ENCODE measurements at regions not wholly inside any gene's neighbourhood (a gene's known extent, or its start where the extent isn't known, plus 50 kb on each side); places are given as distances from the start of the nearest gene placed in this dataset.

GRCh38 chr4:120447774-120448173 lies 381.1 kb upstream of the MAD2L1 start:
- no peaks in the 10 kb centered on the region for H3K36me3 ChIP-seq (replicated peaks in 1 of 2; ENCODE audit: control insufficient read depth in 1 of 2, insufficient read depth in 2 of 2, low read length in 2 of 2)
- in situ Hi-C loops (cut with HindIII; ENCODE audit: extremely low pct_ligation_motif_present, low pct_unique_long_range_greater_than_20kb) (no loop called here), intact Hi-C loops (cut with micrococcal nuclease; ENCODE audit: unreplicated experiment) (no loop called here)
- no peaks in the 10 kb centered on the region for H3K27me3 ChIP-seq (ENCODE audit: control insufficient read depth in 1 of 2, insufficient read depth in 2 of 2, low read length in 2 of 2)
- H3K9ac ChIP-seq (ENCODE audit: insufficient read depth, low read depth, low read length) = no peak overlapping the region
- ChIA-PET POLR2A (no interaction called here), CTCF (ENCODE audit: low intra/inter-chr PET ratio, low total read pairs) (no interaction called here)
- FAIRE-seq (no peak), DNase-seq (ENCODE audit: low spot score) (no peak), ATAC-seq (no peak)
- H3K79me2 ChIP-seq (ENCODE audit: insufficient read depth, low read length) = no peaks in the 10 kb centered on the region
- 0% methylated on average over 1 of the region's 1 CpG for WGBS (ENCODE audit: low lambda C conversion rate)
- TF ChIP-seq KAT7 (CRISPR knock-in tag; IDR thresholded peaks at IDR 0.05; ENCODE audit: borderline replicate concordance) (no peak), ZNF724P (CRISPR knock-in tag; IDR thresholded peaks at IDR 0.05; ENCODE audit: borderline replicate concordance) (no peak), MAZ (IDR thresholded peaks at IDR 0.05; ENCODE audit: borderline replicate concordance, low read depth, low read length) (no peak), MAZ (CRISPR knock-in tag; IDR thresholded peaks at IDR 0.05; ENCODE audit: low read depth) (no peak), ZNF468 (CRISPR knock-in tag; IDR thresholded peaks at IDR 0.05) (no peak), STAT5B (CRISPR knock-in tag; IDR thresholded peaks at IDR 0.05) (no peak), KIAA2018 (CRISPR knock-in tag; IDR thresholded peaks at IDR 0.05; ENCODE audit: borderline replicate concordance) (no peak), RBFOX2 (IDR thresholded peaks at IDR 0.05; ENCODE audit: low read depth, low read length) (no peak), PAF1 (CRISPR knock-in tag; IDR thresholded peaks at IDR 0.05) (no peak), TCF7 (IDR thresholded peaks at IDR 0.05; ENCODE audit: low read depth) (no peak), HHEX (CRISPR knock-in tag; IDR thresholded peaks at IDR 0.05) (no peak), ZNF629 (CRISPR knock-in tag; conservative IDR thresholded peaks at IDR 0.05) (no peak), ZNF18 (CRISPR knock-in tag; IDR thresholded peaks at IDR 0.05; ENCODE audit: insufficient replicate concordance) (no peak), U2AF1 (optimal IDR thresholded peaks at IDR 0.05; ENCODE audit: low read depth, low read length) (no peak)
- H3K4me2 ChIP-seq (ENCODE audit: low read depth, low read length) = no peak overlapping the region
- H3K4me3 ChIP-seq (replicated peaks in 1 of 3; ENCODE audit: insufficient read depth in 1 of 3, low read depth in 2 of 3, low read length in 3 of 3) = no peak overlapping the region
- no peak overlapping the region for H3K27ac ChIP-seq (ENCODE audit: extremely low read length, insufficient read depth, low read length)
- no peaks in the 10 kb centered on the region for H4K20me1 ChIP-seq (ENCODE audit: insufficient read depth, low read length)
- no peak overlapping the region for H2AFZ ChIP-seq (ENCODE audit: low read length)
- no TSS peak for BruUV-seq (replicated peaks)
- H3K9me3 ChIP-seq (ENCODE audit: low read length) = no peaks in the 10 kb centered on the region
- H3K4me1 ChIP-seq (ENCODE audit: insufficient read depth, low read length) = no peaks in the 10 kb centered on the region

All from HepG2 (cell line).